ENCODE measurements at regions not wholly inside any gene's neighbourhood (a gene's known extent, or its start where the extent isn't known, plus 50 kb on each side); places are given as distances from the start of the nearest gene placed in this dataset.
"Not testable (repeated sequence)": the region's sequence is repeated elsewhere in the genome, so short reads cannot be mapped to it uniquely, and the experiment has no call there.

DNA sequence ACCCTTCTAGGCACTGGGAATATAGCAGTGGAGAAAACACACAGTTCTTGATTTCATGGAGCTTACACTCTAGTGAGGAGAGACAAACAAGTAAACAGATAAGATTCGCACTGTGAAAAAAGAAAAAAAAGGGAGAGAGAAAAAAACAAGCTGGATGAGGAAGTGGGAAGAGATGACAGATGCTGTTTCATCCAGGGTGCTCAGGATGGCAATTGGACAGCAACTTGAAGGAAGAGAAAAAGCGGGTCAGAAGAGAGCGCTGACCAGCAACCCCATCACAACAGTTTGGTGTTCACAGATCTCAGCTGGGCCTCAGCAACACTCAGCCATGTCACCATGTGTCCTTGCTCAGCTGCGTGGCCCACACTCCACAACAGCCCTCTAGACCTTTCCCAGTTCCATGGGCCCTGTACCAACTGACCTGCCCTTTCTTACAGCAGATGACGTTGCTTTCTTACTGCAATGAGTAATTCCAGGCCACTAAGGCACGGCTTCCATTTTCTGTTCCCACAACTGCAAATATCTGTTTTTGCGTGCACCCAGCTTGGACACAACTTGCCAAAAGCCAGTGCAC is 230.8 kb downstream of the MEX3B start:
- DNase-seq: no peak

DNA sequence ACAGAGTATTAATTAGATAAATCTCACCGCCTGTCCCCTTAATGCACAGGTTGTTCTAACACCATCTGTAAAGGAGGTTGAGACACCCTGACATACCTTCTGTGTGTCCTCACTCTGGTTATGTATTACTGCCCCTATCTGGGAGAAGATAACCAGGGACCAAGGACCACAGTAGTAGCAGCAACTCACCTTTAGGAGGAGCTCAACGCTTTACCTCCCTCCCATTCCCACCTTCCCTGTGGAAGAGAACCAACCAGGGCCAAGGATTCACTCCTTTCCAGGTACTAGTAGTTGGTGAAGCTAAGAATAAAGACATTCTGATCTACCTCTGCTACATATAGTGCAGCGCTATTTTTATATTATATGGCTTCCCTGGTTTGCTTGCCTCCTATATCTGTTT is 232.6 kb downstream of the MEX3B start:
- peak; percentile 62 for DNase-seq

DNA sequence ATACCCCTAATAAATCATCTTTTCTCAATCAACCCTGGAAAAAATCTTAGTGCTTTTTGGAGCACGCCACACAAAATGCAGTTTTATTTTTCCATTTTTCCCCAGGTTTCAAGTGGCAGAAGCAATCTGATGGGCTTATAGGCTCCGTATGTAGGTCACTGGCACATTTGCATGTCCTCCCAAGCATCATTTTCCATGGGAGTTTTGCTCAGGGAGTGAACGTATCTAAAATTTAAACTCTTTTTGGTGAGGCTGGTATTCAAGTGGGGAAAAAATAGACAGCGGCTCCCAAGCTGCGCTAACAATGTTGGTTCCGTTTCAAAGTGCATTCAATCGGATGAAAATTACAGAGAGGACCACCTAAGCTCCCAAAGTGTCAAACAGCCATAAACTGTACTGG is 233.4 kb downstream of the MEX3B start:
- DNase-seq: no peak

DNA sequence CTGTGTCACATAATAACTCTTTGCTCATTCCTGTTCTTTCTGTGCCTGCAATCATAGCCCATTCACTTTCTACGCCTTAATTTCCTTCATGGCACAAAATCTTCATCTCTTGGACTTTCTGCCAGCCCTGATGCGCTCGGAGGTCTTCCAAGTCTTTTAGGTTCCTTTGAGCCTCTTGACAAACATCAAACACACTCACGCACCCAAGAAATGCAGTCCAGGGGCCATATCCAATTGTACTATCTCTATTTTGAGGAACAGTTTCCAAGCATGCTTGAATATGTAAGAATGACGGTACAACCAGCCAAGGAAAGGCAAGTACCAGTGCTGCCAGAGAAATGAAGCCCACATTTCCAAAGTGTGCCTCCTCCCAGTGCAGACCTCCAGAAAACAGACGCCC is 234.1 kb downstream of the MEX3B start:
- no peak for DNase-seq

DNA sequence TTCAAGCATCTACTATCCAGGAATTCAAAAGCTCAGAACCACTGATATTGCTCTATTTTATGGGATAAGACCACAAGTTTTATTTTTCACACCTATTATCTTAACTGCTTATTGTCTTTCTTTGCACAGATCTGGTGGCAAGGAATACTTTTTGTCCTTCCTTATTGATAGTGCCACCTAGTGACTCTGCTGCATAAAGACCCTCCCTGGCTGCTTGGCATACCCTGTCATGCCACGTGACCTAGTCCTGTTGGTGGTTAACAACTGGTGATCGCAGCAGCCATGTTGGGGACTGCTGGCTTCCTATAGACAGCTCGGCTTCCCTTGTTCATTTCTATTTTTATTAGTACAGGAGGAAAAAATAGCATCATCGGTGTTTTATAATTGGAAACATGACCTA is 236.3 kb downstream of the MEX3B start:
- DNase-seq: no peak

DNA sequence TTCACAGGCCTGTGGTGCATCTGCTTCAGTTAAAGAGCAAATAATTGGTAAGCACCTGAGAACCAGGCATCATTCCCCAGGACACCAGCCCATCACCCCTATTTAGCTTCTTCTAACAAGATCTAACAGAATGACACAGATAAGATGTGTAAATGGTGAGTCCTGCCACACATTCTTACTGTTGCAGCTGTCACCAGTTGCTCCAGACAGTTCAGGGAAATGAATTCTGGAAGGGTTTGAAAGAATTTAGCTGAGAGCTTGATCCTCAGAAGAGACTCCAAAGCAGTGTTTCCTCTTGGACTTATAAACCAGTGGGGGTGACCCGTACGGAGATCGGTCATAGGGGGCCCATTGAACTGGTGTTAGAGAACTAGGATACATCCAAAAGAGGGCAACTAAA is 238.0 kb downstream of the MEX3B start:
- DNase-seq: no peak

DNA sequence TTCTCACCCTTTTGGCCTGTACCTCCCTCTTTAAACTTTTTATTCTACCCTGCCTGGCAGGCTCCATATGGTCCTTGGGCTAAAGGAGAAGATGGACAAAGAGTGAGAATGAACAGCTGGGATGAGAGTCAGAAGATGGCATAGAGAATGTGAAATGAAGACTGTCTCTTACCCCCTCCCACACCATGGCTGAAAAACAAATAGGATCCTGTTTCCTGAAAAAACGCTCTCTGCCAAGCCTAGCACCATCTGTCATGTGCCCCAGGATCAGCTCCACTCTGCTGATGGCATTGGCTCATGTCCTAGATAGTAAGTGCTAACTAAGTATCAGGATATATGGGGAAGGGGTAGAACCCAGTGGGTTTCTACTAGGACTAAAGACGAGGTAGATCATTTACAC is 238.6 kb downstream of the MEX3B start:
- no peak for DNase-seq

DNA sequence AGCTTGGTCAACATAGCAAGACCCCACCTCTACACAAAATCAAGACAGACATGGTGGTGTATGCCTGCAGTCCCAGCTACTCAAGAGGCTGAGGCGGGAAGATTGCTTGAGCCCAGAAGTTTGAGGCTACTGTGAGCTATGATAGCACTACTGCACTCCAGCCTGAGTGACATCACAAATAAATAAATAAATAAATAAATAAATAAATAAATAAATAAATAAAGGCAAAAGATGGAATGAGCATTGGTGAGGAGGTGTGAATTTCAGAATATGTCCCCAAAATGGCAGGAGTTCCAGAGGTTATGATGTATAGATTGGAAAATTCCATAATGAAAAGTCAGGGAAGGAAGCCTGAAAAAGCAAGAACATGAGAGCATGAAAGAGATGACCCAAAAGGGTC is 249.9 kb downstream of the MEX3B start:
- peak; percentile 7 for DNase-seq

DNA sequence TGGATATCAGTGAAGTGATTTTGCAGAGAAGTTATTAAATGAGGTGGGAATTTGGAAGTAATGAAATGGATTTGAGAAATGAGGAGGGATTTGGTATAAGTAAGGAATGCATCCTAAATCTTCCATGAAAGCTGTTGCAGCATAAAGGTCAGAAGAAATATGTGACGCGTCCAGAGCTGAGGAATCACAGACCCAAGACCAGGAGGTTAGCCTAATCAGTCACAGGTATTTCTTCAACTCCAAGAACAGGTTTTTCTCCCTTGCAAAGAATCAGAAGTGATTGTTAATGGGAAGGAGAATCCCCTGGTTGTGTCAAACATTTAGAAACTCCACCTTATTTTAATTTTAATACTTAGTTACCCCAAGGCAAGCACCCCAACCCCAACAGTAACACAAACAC is 253.2 kb downstream of the MEX3B start:
- DNase-seq: peak; percentile 46

DNA sequence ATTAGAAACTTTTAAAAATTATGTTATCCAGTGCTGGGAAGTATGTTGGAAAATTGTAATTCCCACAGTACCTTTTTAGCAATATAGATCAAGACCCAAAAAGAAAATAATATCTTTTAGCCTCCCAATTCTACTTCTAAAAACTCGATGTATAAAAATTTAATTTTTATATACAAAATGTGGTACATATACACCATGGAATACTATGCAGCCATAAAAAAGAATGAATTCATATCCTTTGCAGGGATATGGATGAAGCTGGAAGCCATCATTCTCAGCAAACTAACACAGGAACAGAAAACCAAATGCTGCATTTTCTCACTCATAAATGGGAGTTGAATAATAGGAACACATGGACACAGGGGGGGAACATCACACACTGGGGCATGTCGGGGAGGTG is 254.5 kb downstream of the MEX3B start:
- DNase-seq: not testable (repeated sequence)

DNA sequence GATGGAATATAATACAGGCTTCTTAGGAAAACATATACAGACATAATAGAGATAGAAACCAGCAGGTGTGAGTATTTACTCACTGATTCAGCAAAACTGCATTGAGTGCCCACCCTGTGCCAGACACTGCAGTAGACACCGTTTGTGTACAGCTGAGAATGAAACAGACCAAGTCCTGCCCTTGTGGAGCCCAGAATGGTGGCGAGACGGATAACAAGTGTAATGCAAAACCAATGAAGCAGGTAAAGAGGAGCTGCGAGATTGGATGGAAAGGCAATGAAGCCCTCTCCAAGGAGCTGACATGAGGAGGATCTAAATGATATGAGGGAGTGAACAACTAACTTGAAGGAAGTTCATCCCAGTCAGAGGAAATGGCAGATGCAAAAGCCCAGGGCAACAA is 256.4 kb downstream of the MEX3B start:
- DNase-seq: peak; percentile 12

DNA sequence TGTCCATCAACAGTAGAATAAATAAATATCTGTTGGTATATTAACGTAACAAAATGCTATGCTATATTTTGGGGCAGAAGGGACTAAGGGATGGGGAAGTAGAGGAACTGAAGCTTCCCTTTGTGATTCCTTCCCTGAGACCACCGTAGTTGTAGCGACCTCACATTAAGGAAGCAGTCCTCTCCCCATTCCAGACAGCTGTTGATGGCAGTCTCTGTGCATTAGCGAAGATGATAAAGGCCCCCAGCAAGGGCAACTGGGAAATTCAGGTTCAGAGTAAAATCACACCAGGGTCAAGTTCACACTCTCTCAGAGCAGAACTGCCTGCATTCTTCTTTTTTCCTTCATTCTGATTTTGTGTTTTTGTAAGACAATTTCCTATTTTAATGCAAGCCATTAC is 259.0 kb downstream of the MEX3B start:
- peak; percentile 1 for DNase-seq

DNA sequence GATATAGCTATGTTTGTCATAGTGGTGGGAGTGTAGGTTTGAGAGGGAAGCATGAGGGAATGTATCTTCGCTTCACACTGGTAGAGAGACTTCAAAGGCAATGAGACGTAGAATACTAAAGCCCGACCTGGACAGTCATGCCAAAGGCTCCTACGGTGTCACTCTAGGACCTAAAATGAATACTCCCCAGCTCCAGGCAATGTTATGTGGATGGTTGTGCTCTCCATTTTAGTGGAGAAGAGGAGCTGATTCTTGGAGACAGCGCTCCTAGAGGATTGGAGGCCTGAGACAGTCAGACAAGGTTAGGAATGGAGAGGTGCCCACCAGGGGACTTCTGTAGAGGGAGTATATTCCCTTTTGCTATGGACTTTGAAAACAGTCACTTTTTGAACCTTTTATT is 260.1 kb downstream of the MEX3B start:
- peak; percentile 5 for DNase-seq

DNA sequence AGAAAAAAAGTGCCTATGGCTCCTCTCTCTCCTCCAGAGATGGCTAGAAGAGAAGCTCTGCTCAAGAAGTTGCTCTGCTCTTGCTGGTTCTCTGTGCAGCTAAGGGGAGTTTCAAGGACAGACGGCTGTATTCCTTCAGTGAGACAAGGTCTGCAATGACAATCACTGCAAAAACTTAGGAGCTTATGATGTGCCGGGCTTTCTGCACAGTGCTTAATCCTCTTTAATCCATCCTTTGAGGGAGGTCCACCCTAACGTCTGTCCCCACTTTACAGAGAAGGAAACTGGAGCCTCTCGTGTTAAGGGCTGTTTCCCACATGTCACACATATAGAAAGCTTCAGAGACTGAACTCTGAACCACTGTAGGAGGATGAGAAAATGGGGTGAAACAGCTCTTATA is 260.6 kb downstream of the MEX3B start:
- DNase-seq: peak; percentile 36

DNA sequence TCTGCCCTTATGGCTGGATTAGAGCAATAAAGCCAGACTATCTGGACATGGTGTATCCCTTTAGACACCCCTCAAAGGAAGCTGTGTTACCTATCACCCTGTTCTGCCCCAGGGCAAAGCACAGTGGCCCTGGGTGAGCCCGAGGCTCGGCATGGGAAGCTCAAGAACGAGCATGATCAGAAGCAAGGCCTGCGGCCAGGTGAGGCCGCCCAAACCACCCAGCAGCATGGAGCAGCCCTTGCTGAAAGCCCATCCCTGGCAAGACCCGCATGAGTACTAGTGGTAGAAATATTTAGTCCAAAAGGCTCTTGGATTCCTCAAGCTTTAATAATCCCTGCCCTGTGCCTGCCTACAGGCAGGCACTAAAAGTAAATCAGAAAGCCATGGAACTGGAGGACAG is 261.1 kb downstream of the MEX3B start:
- DNase-seq: peak; percentile 49

DNA sequence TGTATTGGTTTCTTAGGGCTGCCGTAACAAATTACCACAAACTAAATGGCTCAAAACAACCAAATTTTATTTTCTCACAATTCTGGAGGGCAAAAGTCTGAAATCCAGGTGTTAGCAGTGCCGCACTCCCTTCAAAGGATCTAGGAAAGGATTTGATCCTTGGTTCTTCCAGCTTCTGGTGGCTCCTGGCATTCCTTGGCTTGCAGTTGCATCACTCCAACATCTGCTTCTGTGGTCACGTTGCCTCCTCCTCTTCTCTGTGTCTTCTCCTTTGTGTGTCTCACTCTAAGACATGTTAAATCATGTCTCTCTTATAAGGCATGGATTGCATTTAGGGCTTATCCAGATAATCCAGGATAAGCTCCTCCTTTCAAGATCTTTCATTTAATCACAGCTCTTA is 262.2 kb downstream of the MEX3B start:
- peak; percentile 10 for DNase-seq

DNA sequence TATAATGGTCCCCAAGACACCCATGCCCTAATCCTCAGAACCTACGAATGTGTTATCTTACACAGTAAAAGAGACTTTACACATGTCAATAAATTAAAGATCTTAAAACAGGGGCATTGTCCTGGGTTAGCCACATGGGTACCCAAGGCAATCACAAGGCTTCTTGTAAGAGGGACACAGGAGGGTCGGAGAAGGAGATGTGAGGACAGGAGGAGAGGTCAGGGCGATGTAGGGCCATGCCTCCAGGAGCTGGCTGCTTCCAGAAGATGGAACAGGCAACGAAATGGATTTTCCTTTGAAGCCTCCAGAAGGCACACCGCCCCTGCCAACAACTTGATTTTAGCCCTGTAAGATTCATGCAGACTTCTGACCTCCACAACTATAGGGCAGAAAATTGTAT is 262.7 kb downstream of the MEX3B start:
- peak; percentile 16 for DNase-seq

DNA sequence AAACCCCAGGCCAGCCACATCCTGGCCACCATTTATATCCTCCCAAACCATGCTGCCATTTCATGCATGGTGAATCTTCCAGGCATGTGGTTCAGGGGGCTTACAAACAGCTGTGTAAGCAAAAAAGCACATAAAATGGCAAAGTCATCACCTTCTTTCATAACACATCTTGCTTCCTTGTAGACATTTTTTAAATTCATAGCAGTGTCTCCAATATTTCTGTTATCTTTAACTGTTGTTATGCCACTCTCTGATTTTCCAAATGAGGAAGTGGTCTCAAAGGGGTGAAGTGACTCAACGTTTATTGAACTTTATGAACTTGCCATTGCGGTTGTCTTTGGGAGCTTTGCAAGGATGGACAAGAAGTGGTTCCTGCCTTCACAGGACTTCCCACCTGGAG is 264.4 kb downstream of the MEX3B start:
- peak; percentile 6 for DNase-seq

DNA sequence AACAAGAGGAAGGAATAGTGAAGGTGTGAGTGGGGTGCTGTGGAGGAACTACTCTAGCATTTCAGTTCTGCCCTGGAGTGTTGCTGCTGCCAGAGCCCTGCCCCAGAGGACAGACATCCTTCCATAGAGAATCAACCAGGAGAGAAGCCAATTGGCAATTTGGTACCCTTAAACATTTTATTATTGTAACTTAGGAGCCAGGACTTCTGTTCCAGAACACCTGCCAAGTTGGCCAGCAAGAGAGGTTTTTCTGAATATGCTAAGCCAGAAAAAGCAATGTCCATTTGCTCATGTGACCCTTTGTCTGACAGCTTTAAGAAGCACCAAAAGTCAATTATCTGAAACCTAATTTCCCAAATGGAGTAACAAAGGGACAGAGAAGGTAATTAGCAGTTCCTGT is 264.9 kb downstream of the MEX3B start:
- peak; percentile 7 for DNase-seq

DNA sequence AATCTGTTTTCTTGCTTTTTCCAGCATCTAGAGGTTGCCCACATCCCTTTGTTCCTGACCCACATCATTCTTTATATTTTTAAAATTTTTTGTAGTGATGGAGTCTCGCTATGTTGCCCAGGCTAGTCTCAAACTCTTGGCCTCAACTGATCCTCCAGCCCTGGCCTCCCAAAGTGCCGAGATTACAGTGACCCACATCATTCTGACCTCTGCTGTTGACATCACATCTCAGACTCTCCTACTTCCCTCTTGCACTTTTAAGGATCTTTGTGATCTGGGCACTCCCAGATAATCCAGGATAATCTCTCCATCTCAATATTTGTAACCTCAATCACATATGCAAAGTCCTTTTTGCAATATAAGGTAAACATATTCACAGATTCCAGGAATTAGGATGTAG is 266.6 kb downstream of the MEX3B start:
- DNase-seq: no peak

DNA sequence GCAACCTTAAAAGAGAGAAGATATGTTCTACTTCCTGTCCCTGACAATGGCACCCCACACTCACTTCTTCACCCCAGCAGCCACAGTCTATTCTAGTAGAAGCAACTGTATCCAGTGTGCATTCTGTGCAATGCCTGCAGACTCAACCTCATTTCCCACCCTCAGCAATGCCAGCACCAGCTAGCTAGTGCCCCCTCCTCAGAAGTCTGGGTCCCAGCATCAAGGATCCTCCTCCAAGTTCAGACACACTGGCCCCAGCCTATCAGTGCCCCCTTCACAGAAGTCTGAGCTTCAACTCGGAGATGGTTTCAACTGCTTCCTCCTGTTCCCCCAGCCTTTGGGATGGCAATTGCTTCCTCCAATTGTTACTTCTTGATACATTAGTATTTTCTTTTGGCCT is 268.3 kb downstream of the MEX3B start:
- peak; percentile 32 for DNase-seq

DNA sequence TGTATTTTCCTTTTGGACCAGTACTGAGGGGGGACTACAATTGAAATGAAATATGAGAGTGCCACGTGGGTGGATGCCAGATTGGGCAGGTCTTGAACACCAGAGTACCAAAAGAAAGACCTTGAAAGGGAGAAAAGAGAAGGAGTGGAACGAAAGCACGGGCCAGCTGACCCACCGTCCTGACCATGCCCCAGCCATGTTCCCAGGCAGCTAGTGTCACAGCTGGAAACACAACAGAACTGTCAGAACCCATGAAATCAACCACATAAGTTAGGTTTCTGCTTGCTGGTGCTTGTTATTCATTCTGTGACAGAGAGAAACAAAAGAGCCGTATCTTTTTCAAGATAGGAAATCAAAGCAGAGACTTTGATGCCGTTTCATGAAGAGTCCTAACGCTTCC is 268.8 kb downstream of the MEX3B start:
- peak; percentile 6 for DNase-seq

DNA sequence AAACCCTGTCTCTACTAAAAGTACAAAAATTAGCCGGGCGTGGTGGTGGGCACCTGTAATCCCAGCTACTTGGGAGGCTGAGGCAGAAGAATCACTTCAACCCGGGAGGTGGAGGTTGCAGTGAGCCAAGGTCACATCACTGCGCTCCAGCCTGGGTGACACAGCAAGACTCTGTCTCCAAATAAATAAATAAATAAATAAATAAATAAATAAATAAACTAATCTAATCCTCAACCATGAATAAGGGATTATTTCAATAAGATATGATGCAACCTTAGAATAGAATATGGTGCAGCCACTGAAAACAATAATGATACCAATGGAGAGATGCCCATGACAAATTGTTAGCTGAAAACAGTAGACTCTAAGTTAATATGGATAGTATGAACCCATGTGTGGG is 270.0 kb downstream of the MEX3B start:
- DNase-seq: not testable (repeated sequence)

DNA sequence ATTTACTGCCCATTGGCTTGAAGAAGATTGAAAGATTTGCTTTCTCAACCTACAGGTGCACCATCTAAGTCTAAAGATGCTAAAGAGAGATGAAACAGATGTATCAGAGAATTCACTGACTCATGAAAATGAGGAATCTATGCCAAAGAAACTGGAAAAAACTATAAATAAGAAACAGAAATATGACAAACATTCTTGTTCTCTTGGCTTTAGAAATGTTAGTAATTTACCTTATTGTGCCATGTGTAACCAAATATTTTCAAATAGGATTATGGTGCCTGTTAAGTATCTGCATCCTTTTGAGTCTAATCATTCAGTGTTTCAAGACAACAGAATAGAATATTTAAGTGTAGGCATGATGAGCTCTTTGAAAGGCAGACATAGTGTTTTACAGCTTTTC is 271.5 kb downstream of the MEX3B start:
- no peak for DNase-seq

DNA sequence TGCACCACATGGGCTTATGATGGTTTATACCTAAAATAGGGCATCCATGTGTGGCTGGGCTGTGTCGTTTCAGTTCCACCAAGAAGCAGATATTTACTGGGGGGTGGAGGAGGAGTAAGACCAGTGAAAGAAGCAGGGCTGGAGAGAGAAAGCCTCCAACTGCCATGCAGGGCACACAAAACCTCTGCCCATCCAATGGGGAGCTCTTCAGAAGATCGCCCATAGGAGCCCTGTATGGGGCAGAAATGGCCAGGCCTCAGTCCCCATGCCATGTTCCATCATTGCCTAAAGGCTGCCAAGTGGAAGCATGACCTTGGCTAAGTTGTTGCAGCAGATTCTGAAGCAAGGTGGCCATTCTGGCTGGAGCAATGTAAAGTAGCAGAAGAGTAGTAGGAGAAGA is 277.0 kb downstream of the MEX3B start:
- DNase-seq: peak; percentile 32

Data from islet precursor cell (in vitro differentiated cells).